IMR-90 (cell line): ENCODE measurements at regions not wholly inside any gene's neighbourhood (a gene's known extent, or its start where the extent isn't known, plus 50 kb on each side); places are given as distances from the start of the nearest gene placed in this dataset.

Experiments
- ATAC-seq: fragments of 200-7000 bp; cut with Tn5 transposase; 2 replicates; pipeline ENCODE4 v1.9.1; 2020; ENCODE audit warnings: low read depth, mild to moderate bottlenecking, moderate library complexity
- BruUV-seq: library from RNA; stranded (reverse); fragments of 400-500 nt; replicated peaks from 2 replicates; lab custom pipeline; 2021; lab: Mats Ljungman, UMichigan
- CTCF ChIA-PET: fragments of 300-600 bp; formaldehyde crosslinking; extraction: SDS; loops from one replicate; lab custom pipeline; 2021; ENCODE audit warnings: antibody characterized with exemption; lab: Yijun Ruan, JAX
- POLR2A ChIA-PET: fragments of 300-600 bp; sonication (Branson Sonifier 250); formaldehyde crosslinking; loops from one replicate; lab custom pipeline; 2022; ENCODE audit warnings: antibody characterized with exemption; ENCODE audit not compliant: unreplicated experiment; lab: Charles Lee
- DNase-seq: peaks from one replicate; pipeline ENCODE4 v3.0.0; 2013
- H2AFZ ChIP-seq: replicated peaks from 2 replicates; pipeline ENCODE3; 2013; ENCODE audit warnings: low read length, mild to moderate bottlenecking; ENCODE audit not compliant: poor library complexity
- H2AK5ac ChIP-seq: 2 replicates; pipeline ENCODE4 v1.6.1; 2013; ENCODE audit warnings: low read depth, low read length, inconsistent platforms
- H2AK9ac ChIP-seq: replicated peaks from 2 replicates; pipeline ENCODE3; 2013; ENCODE audit warnings: mild to moderate bottlenecking, low read depth, low read length, moderate library complexity; ENCODE audit not compliant: poor library complexity
- H2BK120ac ChIP-seq: 2 replicates; pipeline ENCODE4 v1.6.1; 2013; ENCODE audit warnings: low read depth, low read length, inconsistent platforms
- H2BK15ac ChIP-seq: 3 replicates; pipeline ENCODE4 v1.6.1; 2013; ENCODE audit warnings: low read depth, low read length, inconsistent platforms
- H2BK20ac ChIP-seq: 2 replicates; pipeline ENCODE4 v1.6.1; 2013; ENCODE audit warnings: low read depth, mild to moderate bottlenecking, inconsistent platforms, low read length, moderate library complexity
- H2BK5ac ChIP-seq: 2 replicates; pipeline ENCODE4 v1.6.1; 2013; ENCODE audit warnings: mild to moderate bottlenecking, low read depth, low read length, inconsistent platforms; ENCODE audit not compliant: poor library complexity, severe bottlenecking
- H3K14ac ChIP-seq: replicated peaks from 2 replicates; pipeline ENCODE4 v1.6.1; 2013; ENCODE audit warnings: low read depth, low read length, inconsistent platforms
- H3K18ac ChIP-seq: 2 replicates; pipeline ENCODE4 v1.6.1; 2013; ENCODE audit warnings: low read depth, low read length, control low read depth
- H3K23ac ChIP-seq: 2 replicates; pipeline ENCODE4 v1.6.1; 2013; ENCODE audit warnings: low read depth, low read length, inconsistent platforms
- H3K27ac ChIP-seq: 2 replicates; pipeline ENCODE4 v1.5.1; 2013; ENCODE audit warnings: mild to moderate bottlenecking, control low read depth, low read length; ENCODE audit not compliant: insufficient read depth
- H3K27me3 ChIP-seq: 2 replicates; pipeline ENCODE4 v1.6.1; 2013; ENCODE audit warnings: low read length; ENCODE audit not compliant: control insufficient read depth, insufficient read depth
- H3K36me3 ChIP-seq: 2 replicates; pipeline ENCODE4 v1.6.1; 2013; ENCODE audit warnings: low read length, mixed read lengths; ENCODE audit not compliant: control insufficient read depth, insufficient read depth
- H3K4ac ChIP-seq: 2 replicates; pipeline ENCODE4 v1.6.1; 2013; ENCODE audit warnings: low read depth, low read length, inconsistent platforms
- H3K4me1 ChIP-seq: 2 replicates; pipeline ENCODE4 v1.6.1; 2013; ENCODE audit warnings: low read length, mixed read lengths; ENCODE audit not compliant: control insufficient read depth, insufficient read depth
- H3K4me2 ChIP-seq: 2 replicates; pipeline ENCODE4 v1.6.1; 2013; ENCODE audit warnings: low read depth, mild to moderate bottlenecking, control low read depth, low read length, moderate library complexity
- H3K4me3 ChIP-seq: 2 replicates; pipeline ENCODE4 v1.5.1; 2013; ENCODE audit warnings: low read depth, mild to moderate bottlenecking, control low read depth, low read length, moderate library complexity; ENCODE audit not compliant: insufficient read depth
- H3K56ac ChIP-seq: 2 replicates; pipeline ENCODE4 v1.6.1; 2013; ENCODE audit warnings: low read length, inconsistent platforms; ENCODE audit not compliant: insufficient read depth; ENCODE audit errors: extremely low read depth
- H3K79me1 ChIP-seq, 2 experiments: 2 replicates each; pipeline ENCODE4 v1.6.1; 2013; ENCODE audit warnings: low read length in 2 of 2, inconsistent platforms in 1 of 2, low read depth in 1 of 2
- H3K9ac ChIP-seq: 2 replicates; pipeline ENCODE4 v1.6.1; 2013; ENCODE audit warnings: low read depth, low read length, control low read depth
- H3K9me1 ChIP-seq: 2 replicates; pipeline ENCODE4 v1.6.1; 2013; ENCODE audit warnings: low read length, inconsistent platforms; ENCODE audit not compliant: insufficient read depth
- H3K9me3 ChIP-seq: 2 replicates; pipeline ENCODE4 v1.6.1; 2013; ENCODE audit warnings: low read length; ENCODE audit not compliant: control insufficient read depth, insufficient read depth
- H4K20me1 ChIP-seq: 2 replicates; pipeline ENCODE4 v1.6.1; 2013; ENCODE audit warnings: low read length, inconsistent platforms; ENCODE audit not compliant: insufficient read depth
- H4K5ac ChIP-seq: 2 replicates; pipeline ENCODE4 v1.6.1; 2013; ENCODE audit warnings: mild to moderate bottlenecking, low read depth, low read length, control low read depth
- H4K8ac ChIP-seq, 2 experiments: 2 replicates each; pipeline ENCODE4 v1.6.1; 2013; ENCODE audit warnings: low read depth in 2 of 2, low read length in 2 of 2, control low read depth in 1 of 2, inconsistent platforms in 1 of 2
- H4K91ac ChIP-seq: 2 replicates; pipeline ENCODE4 v1.6.1; 2013; ENCODE audit warnings: low read depth, low read length, inconsistent platforms; ENCODE audit not compliant: insufficient read depth
- ELK1 ChIP-seq: fragments of 150-350 bp; IDR thresholded peaks from 2 replicates; pipeline ENCODE4 v1.6.1; 2016; ENCODE audit warnings: low read depth, mild to moderate bottlenecking, low read length, moderate library complexity, borderline replicate concordance
- MAZ ChIP-seq: IDR thresholded peaks from 2 replicates; pipeline ENCODE4 v1.6.1; 2012; ENCODE audit warnings: low read depth, mild to moderate bottlenecking, low read length, improper control_type of control experiment, moderate library complexity, borderline replicate concordance
- NFE2L2 ChIP-seq: fragments of 150-350 bp; IDR thresholded peaks from 2 replicates; pipeline ENCODE4 v1.6.1; 2016; ENCODE audit warnings: low read depth, mild to moderate bottlenecking, low read length
- WGBS, 2 experiments: methylation state at CpG; one replicate each; pipeline versions ENCODE4 v1.1.5 to v1.1.7; 2013; ENCODE audit warnings: missing lambda C conversion rate in 2 of 2; ENCODE audit not compliant: insufficient read length in 1 of 2; ENCODE audit errors: extremely low coverage in 2 of 2; 5-methylcytosine and 5-hydroxymethylcytosine counted together
- dilution Hi-C: fragments of 300-500 bp; cut with HindIII; formaldehyde crosslinking; loops from one replicate; pipeline ENCODE4 v1.14.3; 2018; ENCODE audit warnings: low sequenced_read_pairs; ENCODE audit not compliant: unreplicated experiment
- in situ Hi-C: fragments of 300-500 bp; cut with MboI; formaldehyde crosslinking; loops from 3 replicates; pipeline ENCODE4 v1.14.3; 2019; ENCODE audit warnings: low sequenced_read_pairs, inconsistent platforms, mixed read lengths
- intact Hi-C: fragments of 100-400 bp; cut with micrococcal nuclease; formaldehyde crosslinking; loops from 2 replicates; pipeline ENCODE4 v1.10.0; 2022

- Histone ChIP-seq H2AK5ac (no peak overlapping the region), H3K4me3 (no peak overlapping the region), H2BK5ac (no peak overlapping the region), H3K9ac (no peak overlapping the region), H3K27ac (no peak overlapping the region), H3K4me2 (no peak overlapping the region), H2BK15ac (no peak overlapping the region), H3K18ac (no peak overlapping the region), H4K8ac (no peak overlapping the region), H3K27me3 (no peaks in the 10 kb centered on the region), H4K91ac (no peak overlapping the region), H3K4ac (no peak overlapping the region), H2AFZ (no peak overlapping the region), H3K14ac (no peak overlapping the region), H3K79me1 (no peaks in the 10 kb centered on the region), H3K36me3 (no peaks in the 10 kb centered on the region), H4K20me1 (no peaks in the 10 kb centered on the region), H3K9me3 (peaks cover 10% of the 10 kb centered on the region), H2BK20ac (no peak overlapping the region), H3K9me1 (no peaks in the 10 kb centered on the region), H3K23ac (no peak overlapping the region), H3K4me1 (no peaks in the 10 kb centered on the region), H2BK120ac (no peak overlapping the region), H3K56ac (no peak overlapping the region), H2AK9ac (no peak overlapping the region), H4K5ac (no peak overlapping the region)
- dilution Hi-C loops (no loop called here), intact Hi-C loops (no loop called here), in situ Hi-C loops (no loop called here)
- ChIA-PET CTCF (no interaction called here), POLR2A (no interaction called here)
- WGBS, 2 experiments = no CpG with 5 or more reads among the region's 10 CpGs
- ATAC-seq (no peak), DNase-seq (no peak)
- BruUV-seq = no TSS peak
- TF ChIP-seq ELK1 (no peak), MAZ (no peak), NFE2L2 (no peak)
Measured at GRCh38 chr1:182003025-182003725, 58.3 kb downstream of the ZNF648 start.
